Dermis blood vessel endothelial cell (primary cell): ENCODE measurements at regions not wholly inside any gene's neighbourhood (a gene's known extent, or its start where the extent isn't known, plus 50 kb on each side); places are given as distances from the start of the nearest gene placed in this dataset.
"Not testable (repeated sequence)": the region's sequence is repeated elsewhere in the genome, so short reads cannot be mapped to it uniquely, and the experiment has no call there.

Experiments used
- DNase-seq: peaks from one replicate; pipeline ENCODE4 v3.0.0; 2010

GRCh38 chr7:118945911-118946682, 721.6 kb downstream of the ANKRD7 start:
- DNase-seq: no peak

DNA sequence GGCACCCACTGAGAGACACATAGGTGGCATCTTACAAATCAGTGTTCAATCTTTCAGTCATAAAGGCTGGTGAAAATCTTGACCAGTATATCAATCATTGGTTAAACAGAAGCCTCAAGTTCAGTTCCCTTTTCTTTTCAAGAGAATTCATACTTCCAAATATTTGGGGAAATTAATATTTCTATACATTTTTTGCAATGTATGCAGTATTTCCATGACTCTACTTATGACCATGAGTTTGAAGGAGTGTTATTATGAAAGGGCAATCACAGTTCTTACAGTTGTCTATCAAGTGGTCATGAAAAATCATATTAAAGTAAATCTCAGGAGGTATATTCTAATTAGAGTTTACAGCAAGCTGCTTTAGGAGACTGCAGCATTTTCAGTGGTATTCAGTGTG, 724.0 kb downstream of the ANKRD7 start:
- DNase-seq: no peak

DNA sequence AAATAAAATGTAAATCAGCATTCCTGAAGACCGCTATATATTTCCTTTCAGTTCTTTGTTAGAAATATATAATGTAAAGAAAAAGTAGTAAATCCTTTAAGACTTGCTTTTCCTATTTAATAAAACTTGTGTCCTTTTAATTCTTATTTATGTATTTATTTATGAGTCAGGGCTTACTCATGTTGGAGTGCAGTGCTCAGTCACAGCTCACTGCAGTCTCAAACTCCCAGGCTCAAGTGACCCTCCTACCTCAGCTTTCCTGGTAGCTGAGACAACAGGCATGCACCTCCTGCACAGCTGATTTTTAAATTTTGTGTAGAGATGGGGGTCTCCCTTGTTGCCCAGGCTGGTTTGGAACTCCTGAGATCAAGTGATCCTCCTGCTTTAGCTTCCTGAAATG, 724.5 kb downstream of the ANKRD7 start:
- no peak for DNase-seq

DNA sequence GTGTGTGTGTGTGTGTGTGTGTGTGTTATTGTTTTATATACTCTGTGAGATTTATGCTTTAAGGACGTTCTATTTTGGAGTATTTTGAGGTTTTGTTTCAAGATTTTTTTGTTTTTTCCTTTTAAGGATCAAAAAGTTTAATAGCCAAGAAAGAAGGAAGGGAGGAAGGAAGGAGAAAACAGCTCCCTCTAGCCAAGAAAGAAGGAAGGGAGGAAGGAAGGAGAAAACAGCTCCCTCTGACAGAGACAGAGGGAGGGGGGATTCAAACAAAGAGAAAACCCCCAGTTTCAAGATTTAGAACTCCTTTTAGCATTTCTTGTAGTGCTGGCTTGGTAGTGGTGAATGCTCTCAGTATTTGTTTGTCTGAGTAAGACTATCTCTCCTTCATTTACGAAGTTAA, 731.8 kb downstream of the ANKRD7 start:
- DNase-seq: not testable (repeated sequence)

DNA sequence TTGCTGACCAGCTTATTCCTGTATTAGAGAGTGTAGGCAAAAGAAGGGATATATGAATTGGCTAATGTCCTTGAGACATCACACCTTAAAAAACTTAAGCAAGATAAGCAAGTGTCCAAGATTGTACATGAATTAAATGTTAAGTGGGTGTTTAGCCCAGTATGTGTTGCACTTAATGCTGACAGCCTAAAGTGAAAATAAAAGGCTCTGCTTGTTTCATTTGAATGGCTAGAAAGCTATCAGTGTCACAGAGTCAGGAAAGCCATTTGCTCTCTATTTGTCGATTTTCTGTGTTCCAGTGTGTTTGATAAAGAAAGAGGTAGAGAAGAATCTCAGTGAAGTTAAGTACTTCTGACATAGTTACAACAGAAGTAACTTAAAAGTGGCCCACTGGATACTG, 744.9 kb downstream of the ANKRD7 start:
- no peak for DNase-seq

- no peak for DNase-seq
Measured at GRCh38 chr7:118971706-118972105, 747.2 kb downstream of the ANKRD7 start.

- DNase-seq: no peak
Measured at GRCh38 chr7:118974836-118975235, 750.3 kb downstream of the ANKRD7 start.

GRCh38 chr7:118995350-118995749, 770.8 kb downstream of the ANKRD7 start:
- no peak for DNase-seq

- DNase-seq: no peak
Measured at GRCh38 chr7:119007236-119007635, 782.7 kb downstream of the ANKRD7 start.

- no peak for DNase-seq
Measured at GRCh38 chr7:119010635-119011034, 786.1 kb downstream of the ANKRD7 start.

DNA sequence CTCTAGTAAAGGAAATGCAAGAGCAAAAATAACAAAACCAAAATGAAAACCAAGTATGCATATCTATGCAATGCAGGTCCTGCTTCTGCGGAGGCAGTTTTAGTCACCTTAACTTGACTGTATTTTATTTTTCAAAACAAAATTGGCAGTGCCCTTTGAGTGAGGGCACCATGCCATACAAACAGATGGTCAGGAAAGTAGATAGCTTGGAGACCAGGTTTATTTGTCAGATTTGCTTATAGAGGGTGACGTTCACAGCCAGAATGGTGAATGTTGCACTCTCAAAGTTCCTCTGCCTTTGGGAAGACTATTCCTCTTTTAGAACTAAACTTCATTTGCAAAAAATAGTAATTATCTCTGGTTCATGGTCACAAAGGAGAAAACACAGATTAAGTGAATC, 801.9 kb downstream of the ANKRD7 start:
- DNase-seq: no peak

DNA sequence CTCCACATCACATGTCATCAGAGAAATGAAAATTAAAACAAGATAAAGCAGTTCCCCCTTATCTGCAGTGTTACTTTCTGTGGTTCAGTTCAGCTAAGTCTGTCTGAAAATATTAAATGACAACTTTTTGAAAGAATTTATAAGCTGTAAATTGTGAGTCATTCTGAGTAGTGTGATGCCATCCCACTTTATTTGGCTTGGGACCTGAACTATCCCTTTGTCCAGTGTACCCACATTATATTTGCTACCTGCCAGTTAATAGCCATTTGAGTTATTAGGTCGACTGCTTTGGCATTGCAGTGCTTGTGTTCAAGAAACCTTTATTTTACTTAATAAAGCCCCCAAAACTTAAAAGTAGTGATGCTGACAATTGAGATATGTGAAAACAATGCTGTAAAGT, 804.2 kb downstream of the ANKRD7 start:
- no peak for DNase-seq

DNA sequence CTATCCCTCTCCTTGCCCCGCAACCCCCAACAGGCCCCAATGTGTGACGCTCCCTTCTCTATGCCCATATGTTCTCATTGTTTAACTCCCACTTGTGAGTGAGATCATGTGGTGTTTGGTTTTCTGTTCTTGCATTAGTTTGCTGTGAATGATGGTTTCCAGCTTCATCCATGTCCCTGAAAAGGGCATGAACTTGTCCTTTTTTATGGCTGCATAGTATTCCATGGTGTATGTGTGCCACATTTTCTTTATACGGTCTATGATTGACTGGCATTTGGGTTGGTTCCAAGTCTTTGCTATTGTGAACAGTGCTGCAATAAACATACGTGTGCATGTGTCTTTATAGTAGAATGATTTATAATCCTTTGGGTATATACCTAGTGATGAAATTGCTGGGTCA, 807.6 kb downstream of the ANKRD7 start:
- not testable (repeated sequence) for DNase-seq

GRCh38 chr7:119033641-119034040, 809.1 kb downstream of the ANKRD7 start:
- no peak for DNase-seq

DNA sequence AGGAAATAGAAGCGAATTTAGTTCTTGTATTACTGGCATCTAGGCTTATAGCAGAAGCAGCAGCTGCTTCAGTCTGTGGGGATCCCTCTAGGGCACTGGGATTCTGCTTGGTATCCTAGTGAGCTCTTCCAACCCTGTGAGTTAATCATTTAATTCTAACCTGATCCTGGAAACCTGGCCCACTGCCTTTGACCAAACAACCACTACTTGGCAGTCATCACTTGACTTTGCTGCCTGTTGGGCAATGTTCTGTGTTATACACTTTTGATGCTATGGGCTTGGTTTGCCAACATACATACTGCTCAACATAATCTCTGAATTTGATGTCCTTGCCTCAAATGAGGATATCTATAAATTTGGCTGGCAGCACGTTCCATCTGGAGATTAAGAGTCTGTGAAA, 813.4 kb downstream of the ANKRD7 start:
- no peak for DNase-seq

- DNase-seq: no peak
Measured at GRCh38 chr7:119046068-119046467, 821.6 kb downstream of the ANKRD7 start.

GRCh38 chr7:119065966-119066365, 841.5 kb downstream of the ANKRD7 start:
- DNase-seq: no peak

DNA sequence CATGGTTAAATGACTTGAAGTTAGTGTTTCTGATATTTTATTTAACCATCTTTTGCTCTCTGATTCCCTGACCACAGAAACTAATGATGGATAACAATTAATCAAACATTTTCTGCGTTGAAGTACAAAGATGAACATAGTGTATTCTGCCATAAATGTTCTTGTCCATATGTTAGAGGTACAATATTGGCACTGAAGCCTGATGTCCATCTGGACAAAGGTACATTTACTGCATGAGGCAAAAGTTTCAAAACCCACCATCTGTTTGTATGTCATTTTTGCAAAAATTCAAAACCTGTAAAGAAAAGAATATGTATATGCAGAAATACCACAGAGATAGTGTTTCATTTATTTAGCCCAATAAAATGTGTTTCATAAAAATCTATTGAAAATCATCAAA, 861.5 kb downstream of the ANKRD7 start:
- no peak for DNase-seq

- no peak for DNase-seq
Measured at GRCh38 chr7:119090851-119091250, 866.3 kb downstream of the ANKRD7 start.

DNA sequence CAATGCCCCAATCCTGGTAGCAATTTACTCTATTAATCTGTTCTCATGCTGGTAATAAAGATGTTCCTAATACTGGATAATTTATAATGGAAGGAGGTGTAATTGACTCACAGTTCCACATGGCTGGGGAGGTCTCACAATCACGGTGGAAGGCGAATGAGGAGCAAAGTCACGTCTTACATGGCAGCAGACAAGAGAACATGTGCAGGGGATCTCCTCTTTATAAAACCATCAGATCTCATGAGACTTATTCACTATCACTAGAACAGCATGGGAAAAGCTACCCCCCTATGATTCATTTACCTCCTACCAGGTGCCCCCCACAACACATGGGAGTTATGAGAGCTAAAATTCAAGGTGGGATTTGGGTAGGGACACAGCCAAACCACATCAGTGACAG, 872.2 kb downstream of the ANKRD7 start:
- DNase-seq: no peak

DNA sequence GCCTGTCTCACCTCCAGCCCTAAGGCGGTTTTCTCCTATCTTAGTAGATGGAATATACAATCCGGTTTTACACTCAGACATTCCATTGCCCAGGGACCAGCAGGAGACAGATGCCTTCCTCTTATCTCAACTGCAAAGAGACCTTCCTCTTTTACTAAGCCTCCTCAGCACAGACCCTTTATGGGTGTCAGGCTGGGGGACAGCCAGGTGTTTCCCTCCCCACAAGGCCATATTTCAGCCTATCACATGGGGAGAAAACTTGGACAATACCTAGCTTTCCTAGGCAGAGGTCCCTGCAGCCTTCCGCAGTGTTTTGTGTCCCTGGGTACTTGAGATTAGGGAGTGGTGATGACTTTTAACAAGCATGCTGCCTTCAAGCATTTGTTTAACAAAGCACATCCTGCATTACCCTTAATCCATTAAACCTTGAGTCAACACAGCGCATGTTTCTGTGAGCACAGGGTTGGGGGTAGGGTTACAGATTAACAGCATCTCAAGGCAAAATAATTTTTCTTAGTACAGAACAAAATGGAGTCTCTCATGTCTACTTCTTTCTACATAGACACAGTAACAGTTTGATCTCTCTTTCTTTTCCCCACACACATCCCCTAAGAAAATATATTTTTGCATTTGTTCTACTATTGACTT, 876.2 kb downstream of the ANKRD7 start:
- not testable (repeated sequence) for DNase-seq

- no peak for DNase-seq
Measured at GRCh38 chr7:119102291-119102690, 877.8 kb downstream of the ANKRD7 start.

DNA sequence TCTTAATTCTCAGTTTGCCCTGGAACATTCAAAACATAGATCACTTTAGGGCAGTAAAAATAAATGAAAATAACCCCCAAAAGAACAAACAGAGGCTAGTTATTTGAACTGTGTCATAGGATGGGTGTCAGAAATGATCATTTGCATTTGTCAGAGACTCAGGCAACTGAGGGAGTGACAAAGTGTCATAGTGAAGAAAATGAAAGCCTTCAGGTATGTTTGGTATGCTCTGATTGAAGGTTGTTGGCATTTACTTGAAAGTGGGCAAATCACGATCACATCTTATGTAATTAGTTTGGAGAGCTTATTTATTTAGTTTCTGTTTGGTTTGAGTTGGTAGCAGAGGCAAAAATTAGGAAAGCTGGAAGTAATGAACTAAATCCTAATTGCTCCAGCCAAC, 880.9 kb downstream of the ANKRD7 start:
- DNase-seq: no peak

DNA sequence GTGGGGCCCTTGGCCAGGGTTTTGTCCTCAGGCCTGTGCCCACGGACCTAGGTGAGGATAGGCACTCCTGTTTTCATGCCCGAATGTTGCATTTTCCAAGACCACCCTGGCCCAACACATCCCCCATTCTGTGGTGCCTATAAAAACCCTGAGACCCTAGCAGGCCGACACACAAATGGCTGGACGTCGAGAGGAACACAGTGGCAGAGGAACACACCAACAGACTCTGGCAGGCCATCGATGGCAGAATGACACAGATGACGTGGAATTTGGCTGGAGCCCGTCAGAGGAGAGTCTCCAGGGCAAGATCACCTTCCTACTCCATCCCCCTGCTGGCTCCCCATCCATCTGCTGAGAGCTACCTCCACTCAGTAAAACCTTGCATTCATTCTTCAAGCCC, 898.8 kb downstream of the ANKRD7 start:
- no peak for DNase-seq

- DNase-seq: no peak
Measured at GRCh38 chr7:119127706-119128105, 903.2 kb downstream of the ANKRD7 start.
